ENCODE measurements at regions not wholly inside any gene's neighbourhood (a gene's known extent, or its start where the extent isn't known, plus 50 kb on each side); places are given as distances from the start of the nearest gene placed in this dataset.
"Not testable (repeated sequence)": the region's sequence is repeated elsewhere in the genome, so short reads cannot be mapped to it uniquely, and the experiment has no call there.

GRCh38 chr9:117649126-117649525 lies 55.1 kb upstream of the TLR4 start:
- no peak for DNase-seq

- no peak for DNase-seq
These were observed 59.1 kb upstream of the TLR4 start for GRCh38 chr9:117644932-117645636.

GRCh38 chr9:117644133-117644931 lies 59.9 kb upstream of the TLR4 start:
- DNase-seq, result peak; percentile 80

- DNase-seq, result no peak
These were observed 60.9 kb upstream of the TLR4 start for GRCh38 chr9:117643288-117643654.

GRCh38 chr9:117642571-117643287 lies 61.5 kb upstream of the TLR4 start:
- not testable (repeated sequence) for DNase-seq

- no peak for DNase-seq
These were observed 67.5 kb upstream of the TLR4 start for GRCh38 chr9:117636681-117637080.

GRCh38 chr9:117625154-117625553 lies 79.0 kb upstream of the TLR4 start:
- DNase-seq, result no peak

- DNase-seq, result no peak
These were observed 80.1 kb upstream of the TLR4 start for GRCh38 chr9:117624106-117624505.

GRCh38 chr9:117622347-117622746 lies 81.9 kb upstream of the TLR4 start:
- DNase-seq, result no peak

GRCh38 chr9:117616431-117616831 lies 87.8 kb upstream of the TLR4 start:
- peak; percentile 75 for DNase-seq

- no peak for DNase-seq
These were observed 91.9 kb upstream of the TLR4 start for GRCh38 chr9:117612317-117612716.

- no peak for DNase-seq
These were observed 106.2 kb upstream of the TLR4 start for GRCh38 chr9:117597977-117598376.

- no peak for DNase-seq
These were observed 107.5 kb upstream of the TLR4 start for GRCh38 chr9:117596678-117597077.

- no peak for DNase-seq
These were observed 108.6 kb upstream of the TLR4 start for GRCh38 chr9:117595650-117596049.

GRCh38 chr9:117587263-117587662 lies 116.9 kb upstream of the TLR4 start:
- no peak for DNase-seq

- DNase-seq, result no peak
These were observed 130.1 kb upstream of the TLR4 start for GRCh38 chr9:117574099-117574498.

GRCh38 chr9:117564839-117565238 lies 139.4 kb upstream of the TLR4 start:
- DNase-seq, result peak; percentile 35

- DNase-seq, result no peak
These were observed 142.4 kb upstream of the TLR4 start for GRCh38 chr9:117561761-117562160.

GRCh38 chr9:117555964-117556629 lies 141.2 kb upstream of the ASTN2 start:
- DNase-seq, result no peak

GRCh38 chr9:117552811-117553210 lies 138.0 kb upstream of the ASTN2 start:
- DNase-seq, result no peak

- DNase-seq, result no peak
These were observed 136.3 kb upstream of the ASTN2 start for GRCh38 chr9:117551171-117551570.

- no peak for DNase-seq
These were observed 134.6 kb upstream of the ASTN2 start for GRCh38 chr9:117549444-117549843.

GRCh38 chr9:117548556-117548955 lies 133.7 kb upstream of the ASTN2 start:
- DNase-seq, result no peak

All from NCI-H1092 treated with DMSO at 0.1 percent for 48 hours (cell line).